ENCODE measurements at regions not wholly inside any gene's neighbourhood (a gene's known extent, or its start where the extent isn't known, plus 50 kb on each side); places are given as distances from the start of the nearest gene placed in this dataset.
"Not testable (repeated sequence)": the region's sequence is repeated elsewhere in the genome, so short reads cannot be mapped to it uniquely, and the experiment has no call there.

DNA sequence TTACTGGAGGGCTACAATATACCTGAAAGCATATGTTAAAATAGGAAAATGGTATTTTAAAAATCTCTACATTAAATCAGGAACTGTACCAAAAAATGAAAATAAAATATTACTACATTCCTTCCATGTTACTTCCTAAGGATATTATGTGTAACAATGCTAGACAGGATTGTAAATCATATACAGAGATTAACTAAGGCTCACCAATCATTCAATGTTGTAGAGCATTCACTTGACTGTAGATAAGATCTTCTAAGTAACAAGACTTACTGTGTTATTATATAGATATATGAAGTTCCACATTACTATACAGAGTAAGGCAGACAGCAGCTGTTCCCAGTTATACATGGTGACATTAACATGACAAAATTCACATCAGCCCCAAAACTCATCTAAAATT is 1919.1 kb upstream of the CDH9 start:
- Histone ChIP-seq H4K20me1 (no peaks in the 10 kb centered on the region), H3K36me3 (no peaks in the 10 kb centered on the region), H3K9ac (no peak overlapping the region), H3K27ac (no peak overlapping the region), H3K27me3 (no peaks in the 10 kb centered on the region), H3K4me3 (no peak overlapping the region), H3K9me3 (0 out of 2 replicates have a peak, but pooled peaks cover 8% of the 10 kb centered on the region), H3K4me1 (no peaks in the 10 kb centered on the region), H3K4me2 (no peak overlapping the region)
- TF ChIP-seq Cebpa-rat (IDR thresholded peaks at IDR 0.05): no peak

DNA sequence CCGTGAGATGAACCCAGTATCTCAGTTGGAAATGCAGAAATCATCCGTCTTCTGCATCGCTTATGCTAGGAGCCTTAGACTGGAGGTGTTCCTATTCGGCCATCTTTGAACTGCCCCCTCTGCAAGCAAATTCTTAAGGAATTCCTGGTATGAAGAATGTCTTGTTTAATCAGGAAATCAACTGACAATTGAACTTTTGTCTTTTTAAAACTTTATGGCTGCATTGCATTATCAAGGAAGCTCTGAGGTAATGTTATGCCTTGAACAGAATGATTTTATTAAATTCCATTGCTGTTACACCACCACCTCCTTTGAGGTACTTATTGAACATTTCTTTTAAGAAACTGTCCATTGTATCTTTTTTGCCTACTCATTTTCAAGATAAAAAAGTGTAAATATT is 1915.7 kb upstream of the CDH9 start:
- H4K20me1 ChIP-seq: no peaks in the 10 kb centered on the region
- no peaks in the 10 kb centered on the region for H3K4me1 ChIP-seq
- H3K9me3 ChIP-seq: 0 out of 2 replicates have a peak, but pooled peaks cover 8% of the 10 kb centered on the region
- no peak for TF ChIP-seq Cebpa-rat (IDR thresholded peaks at IDR 0.05)
- H3K4me3 ChIP-seq: no peak overlapping the region
- no peaks in the 10 kb centered on the region for H3K27me3 ChIP-seq
- no peak overlapping the region for H3K27ac ChIP-seq
- no peaks in the 10 kb centered on the region for H3K36me3 ChIP-seq
- H3K4me2 ChIP-seq: no peak overlapping the region
- H3K9ac ChIP-seq: no peak overlapping the region

GRCh38 chr5:28947865-28948264 is 1909.5 kb upstream of the CDH9 start:
- Histone ChIP-seq H3K4me2 (no peak overlapping the region), H3K27me3 (no peaks in the 10 kb centered on the region), H4K20me1 (no peaks in the 10 kb centered on the region), H3K9me3 (no peaks in the 10 kb centered on the region), H3K9ac (no peak overlapping the region), H3K27ac (no peak overlapping the region), H3K36me3 (no peaks in the 10 kb centered on the region), H3K4me1 (no peaks in the 10 kb centered on the region), H3K4me3 (no peak overlapping the region)
- TF ChIP-seq Cebpa-rat (IDR thresholded peaks at IDR 0.05): no peak

GRCh38 chr5:28945859-28946258 is 1907.5 kb upstream of the CDH9 start:
- Histone ChIP-seq H3K36me3 (no peaks in the 10 kb centered on the region), H3K4me1 (no peaks in the 10 kb centered on the region), H3K4me3 (no peak overlapping the region), H3K4me2 (no peak overlapping the region), H3K27me3 (no peaks in the 10 kb centered on the region), H3K9me3 (no peaks in the 10 kb centered on the region), H3K9ac (no peak overlapping the region), H4K20me1 (no peaks in the 10 kb centered on the region), H3K27ac (no peak overlapping the region)
- no peak for TF ChIP-seq Cebpa-rat (IDR thresholded peaks at IDR 0.05)

GRCh38 chr5:28929366-28929765 is 1891.0 kb upstream of the CDH9 start:
- H3K27me3 ChIP-seq, H3K9ac ChIP-seq, H3K4me1 ChIP-seq, H4K20me1 ChIP-seq, H3K27ac ChIP-seq, H3K36me3 ChIP-seq, H3K4me3 ChIP-seq, H3K4me2 ChIP-seq: not testable (repeated sequence)
- peaks cover 30% of the 10 kb centered on the region for H3K9me3 ChIP-seq

GRCh38 chr5:28928327-28928790 is 1890.0 kb upstream of the CDH9 start:
- peaks cover 30% of the 10 kb centered on the region for H3K9me3 ChIP-seq
- not testable (repeated sequence) for H3K4me1 ChIP-seq, H3K27me3 ChIP-seq, H3K27ac ChIP-seq, H3K4me2 ChIP-seq, H4K20me1 ChIP-seq, H3K36me3 ChIP-seq, H3K4me3 ChIP-seq, H3K9ac ChIP-seq

DNA sequence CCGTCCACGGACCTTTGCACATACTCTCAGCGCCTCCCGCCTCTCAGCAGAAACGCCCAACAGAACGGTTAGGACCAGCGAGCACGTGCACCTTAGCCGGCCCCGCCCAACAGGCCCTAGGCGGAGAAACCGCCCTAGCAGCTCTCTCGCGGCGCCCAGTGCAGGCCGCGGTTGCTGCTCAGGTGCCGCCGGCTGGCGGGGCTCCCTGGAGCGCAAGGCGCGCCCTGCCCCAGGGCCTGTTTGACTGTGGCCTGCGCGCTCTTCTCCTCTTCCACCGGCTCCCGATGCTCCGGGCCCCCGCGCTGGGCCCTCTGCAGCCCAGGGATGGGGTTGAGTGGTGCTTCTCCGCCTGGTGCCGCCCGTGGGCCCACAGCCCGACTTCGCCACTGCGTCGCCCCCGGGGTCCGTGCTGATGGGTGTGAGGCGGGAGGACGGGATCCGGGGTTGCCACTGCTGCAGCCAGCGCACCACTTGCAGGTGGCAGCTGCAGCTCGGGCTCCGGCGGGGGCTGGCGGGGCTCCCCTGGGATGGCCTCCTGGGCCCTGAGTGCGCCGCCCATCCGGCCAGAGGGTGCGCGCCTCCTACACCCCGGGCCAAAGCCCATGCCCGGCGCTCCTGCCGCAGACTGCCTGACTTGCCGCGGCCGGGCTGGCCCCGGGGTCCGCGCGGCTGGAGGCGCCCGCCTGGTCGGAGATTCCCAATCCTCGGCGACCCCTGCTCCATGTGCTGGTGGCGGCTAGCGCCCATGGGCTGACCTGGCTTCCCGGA is 1889.4 kb upstream of the CDH9 start:
- no peak overlapping the region for H3K4me3 ChIP-seq
- H3K27ac ChIP-seq: no peak overlapping the region
- H3K9ac ChIP-seq: no peak overlapping the region
- TF ChIP-seq Cebpa-rat (IDR thresholded peaks at IDR 0.05): no peak
- H3K4me2 ChIP-seq: no peak overlapping the region
- no peaks in the 10 kb centered on the region for H3K4me1 ChIP-seq
- H3K36me3 ChIP-seq: no peaks in the 10 kb centered on the region
- H4K20me1 ChIP-seq: no peaks in the 10 kb centered on the region
- H3K27me3 ChIP-seq: no peaks in the 10 kb centered on the region
- H3K9me3 ChIP-seq: peaks cover 30% of the 10 kb centered on the region

- Histone ChIP-seq H3K9ac (no peak overlapping the region), H3K9me3 (peaks cover 30% of the 10 kb centered on the region), H3K36me3 (no peaks in the 10 kb centered on the region), H3K4me2 (no peak overlapping the region), H3K27ac (no peak overlapping the region), H3K27me3 (no peaks in the 10 kb centered on the region), H3K4me3 (no peak overlapping the region), H4K20me1 (no peaks in the 10 kb centered on the region), H3K4me1 (no peaks in the 10 kb centered on the region)
- TF ChIP-seq Cebpa-rat (IDR thresholded peaks at IDR 0.05): no peak
Measured at GRCh38 chr5:28926422-28926821, 1888.0 kb upstream of the CDH9 start.

GRCh38 chr5:28917631-28918030 is 1879.2 kb upstream of the CDH9 start:
- H3K9me3 ChIP-seq: no peaks in the 10 kb centered on the region
- no peaks in the 10 kb centered on the region for H3K27me3 ChIP-seq
- TF ChIP-seq Cebpa-rat (IDR thresholded peaks at IDR 0.05): no peak
- no peaks in the 10 kb centered on the region for H3K4me1 ChIP-seq
- H3K9ac ChIP-seq: no peak overlapping the region
- no peaks in the 10 kb centered on the region for H4K20me1 ChIP-seq
- H3K27ac ChIP-seq: no peak overlapping the region
- H3K4me2 ChIP-seq: no peak overlapping the region
- no peak overlapping the region for H3K4me3 ChIP-seq
- no peaks in the 10 kb centered on the region for H3K36me3 ChIP-seq

GRCh38 chr5:28914297-28914696 is 1875.9 kb upstream of the CDH9 start:
- H3K27me3 ChIP-seq: no peaks in the 10 kb centered on the region
- no peak overlapping the region for H3K9ac ChIP-seq
- no peak overlapping the region for H3K4me2 ChIP-seq
- H3K27ac ChIP-seq: no peak overlapping the region
- no peak overlapping the region for H3K4me3 ChIP-seq
- no peaks in the 10 kb centered on the region for H3K36me3 ChIP-seq
- H3K4me1 ChIP-seq: no peaks in the 10 kb centered on the region
- H3K9me3 ChIP-seq: no peaks in the 10 kb centered on the region
- no peaks in the 10 kb centered on the region for H4K20me1 ChIP-seq
- no peak for TF ChIP-seq Cebpa-rat (IDR thresholded peaks at IDR 0.05)

DNA sequence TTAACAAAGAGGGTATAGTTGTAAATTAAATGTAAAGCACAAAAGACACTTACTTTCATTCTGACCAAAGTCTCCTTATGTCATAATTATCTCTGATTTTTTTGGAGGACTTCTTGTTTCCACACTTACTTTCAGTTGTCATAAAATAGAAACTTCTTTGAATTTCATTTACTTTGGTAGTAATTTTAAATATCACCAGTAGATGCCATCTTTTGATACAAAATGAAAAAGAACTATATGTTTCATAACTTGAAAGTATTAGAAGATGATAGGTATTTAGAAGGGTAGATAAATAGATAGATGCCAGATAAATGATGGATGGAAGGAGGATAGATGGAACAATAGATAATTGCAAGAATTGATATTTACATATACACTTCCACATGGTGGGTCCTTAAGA is 1865.3 kb upstream of the CDH9 start:
- H3K36me3 ChIP-seq: no peaks in the 10 kb centered on the region
- H3K4me1 ChIP-seq: no peaks in the 10 kb centered on the region
- TF ChIP-seq Cebpa-rat (IDR thresholded peaks at IDR 0.05): no peak
- no peak overlapping the region for H3K4me3 ChIP-seq
- H3K27ac ChIP-seq: no peak overlapping the region
- H3K27me3 ChIP-seq: no peaks in the 10 kb centered on the region
- no peak overlapping the region for H3K4me2 ChIP-seq
- H3K9me3 ChIP-seq: no peaks in the 10 kb centered on the region
- H4K20me1 ChIP-seq: no peaks in the 10 kb centered on the region
- H3K9ac ChIP-seq: no peak overlapping the region

Data from BLaER1 (cell line).